Astrocyte (in vitro differentiated cells and primary cell): ENCODE measurements at regions not wholly inside any gene's neighbourhood (a gene's known extent, or its start where the extent isn't known, plus 50 kb on each side); places are given as distances from the start of the nearest gene placed in this dataset.

Experiments
- DNase-seq: peaks from one replicate; pipeline ENCODE4 v3.0.0-alpha.2; 2010; ENCODE audit warnings: low read depth
- FAIRE-seq: peaks from 2 replicates; lab custom pipeline; 2011; peaks lifted over from hg19 to GRCh38; lab: Jason Lieb, UNC
- H2AFZ ChIP-seq: 2 replicates; pipeline ENCODE4 v1.6.0; 2012; ENCODE audit warnings: low read depth, low read length, inconsistent platforms
- H3K27ac ChIP-seq: 2 replicates; pipeline ENCODE4 v1.5.1; 2011; ENCODE audit warnings: low read depth, low read length, inconsistent platforms
- H3K27me3 ChIP-seq: 2 replicates; pipeline ENCODE4 v1.6.0; 2011; ENCODE audit warnings: low read length, inconsistent platforms; ENCODE audit not compliant: insufficient read depth
- H3K36me3 ChIP-seq: 2 replicates; pipeline ENCODE4 v1.5.1; 2011; ENCODE audit warnings: low read length, inconsistent platforms; ENCODE audit not compliant: insufficient read depth
- H3K4me1 ChIP-seq: 2 replicates; pipeline ENCODE4 v1.5.1; 2011; ENCODE audit warnings: low read length, inconsistent platforms; ENCODE audit not compliant: insufficient read depth
- H3K4me2 ChIP-seq: 2 replicates; pipeline ENCODE4 v1.6.0; 2012; ENCODE audit warnings: low read length, inconsistent platforms
- H3K4me3 ChIP-seq: 2 replicates; pipeline ENCODE4 v1.5.1; 2011; ENCODE audit warnings: low read depth, mild to moderate bottlenecking, low read length, inconsistent platforms; ENCODE audit not compliant: insufficient read depth
- H3K79me2 ChIP-seq: 2 replicates; pipeline ENCODE4 v1.6.0; 2012; ENCODE audit warnings: mild to moderate bottlenecking, low read length, inconsistent platforms; ENCODE audit not compliant: insufficient read depth
- H3K9ac ChIP-seq: 2 replicates; pipeline ENCODE4 v1.6.0; 2012; ENCODE audit warnings: mild to moderate bottlenecking, low read length, inconsistent platforms
- H3K9me3 ChIP-seq: 2 replicates; pipeline ENCODE4 v1.5.1; 2012; ENCODE audit warnings: low read depth, mild to moderate bottlenecking, low read length, inconsistent platforms; ENCODE audit not compliant: insufficient read depth
- H4K20me1 ChIP-seq: 2 replicates; pipeline ENCODE4 v1.6.0; 2012; ENCODE audit warnings: low read length, inconsistent platforms; ENCODE audit not compliant: insufficient read depth
- H3K27ac Mint-ChIP-seq: one replicate; pipeline ENCODE4 v1.8.0; 2021; ENCODE audit warnings: mild to moderate bottlenecking, mixed read lengths; ENCODE audit not compliant: unreplicated experiment
- H3K27me3 Mint-ChIP-seq: one replicate; pipeline ENCODE4 v1.8.0; 2021; ENCODE audit warnings: low read depth, mixed read lengths; ENCODE audit not compliant: unreplicated experiment
- H3K36me3 Mint-ChIP-seq: one replicate; pipeline ENCODE4 v1.8.0; 2021; ENCODE audit warnings: low read depth, mixed read lengths; ENCODE audit not compliant: unreplicated experiment
- H3K4me1 Mint-ChIP-seq: one replicate; pipeline ENCODE4 v1.8.0; 2021; ENCODE audit warnings: low read depth, mixed read lengths; ENCODE audit not compliant: unreplicated experiment
- H3K4me3 Mint-ChIP-seq: one replicate; pipeline ENCODE4 v1.8.0; 2021; ENCODE audit warnings: mild to moderate bottlenecking, moderate library complexity, mixed read lengths; ENCODE audit not compliant: unreplicated experiment
- H3K9me3 Mint-ChIP-seq: one replicate; pipeline ENCODE4 v1.8.0; 2021; ENCODE audit warnings: mild to moderate bottlenecking, mixed read lengths; ENCODE audit not compliant: unreplicated experiment
- CTCF ChIP-seq: IDR thresholded peaks from 2 replicates; pipeline ENCODE4 v1.5.1; 2011; ENCODE audit warnings: low read depth, mild to moderate bottlenecking, inconsistent platforms, low read length, moderate library complexity; ENCODE audit not compliant: insufficient read depth
- EZH2 ChIP-seq: IDR thresholded peaks from 2 replicates; pipeline ENCODE4 v1.6.1; 2012; ENCODE audit warnings: mild to moderate bottlenecking, low read length, inconsistent platforms; ENCODE audit not compliant: insufficient read depth

GRCh38 chr3:197368821-197369220 is 70.4 kb upstream of the DLG1 start:
- no peak for FAIRE-seq
- Histone ChIP-seq H3K4me2 (peak overlapping the region; percentile 9), H3K27ac (peak overlapping the region; percentile 56), H4K20me1 (no peaks in the 10 kb centered on the region), H3K27me3 (no peaks in the 10 kb centered on the region), H2AFZ (no peak overlapping the region), H3K36me3 (no peaks in the 10 kb centered on the region), H3K9me3 (no peaks in the 10 kb centered on the region), H3K79me2 (no peaks in the 10 kb centered on the region), H3K9ac (peak overlapping the region; percentile 45), H3K4me1 (peaks cover 57% of the 10 kb centered on the region), H3K4me3 (no peak overlapping the region)
- DNase-seq: no peak
- H3K36me3 Mint-ChIP-seq: no peaks in the 10 kb centered on the region
- no peak for TF ChIP-seq EZH2
- H3K27ac Mint-ChIP-seq: peak overlapping the region; percentile 91
- H3K4me3 Mint-ChIP-seq: no peak overlapping the region
- peaks cover 65% of the 10 kb centered on the region for H3K4me1 Mint-ChIP-seq
- H3K27me3 Mint-ChIP-seq: no peaks in the 10 kb centered on the region
- H3K9me3 Mint-ChIP-seq: no peaks in the 10 kb centered on the region

GRCh38 chr3:197368330-197368729 is 69.9 kb upstream of the DLG1 start:
- Mint-ChIP-seq H3K36me3 (no peaks in the 10 kb centered on the region), H3K4me3 (peak overlapping the region; percentile 3), H3K27me3 (no peaks in the 10 kb centered on the region), H3K4me1 (peaks cover 63% of the 10 kb centered on the region), H3K9me3 (no peaks in the 10 kb centered on the region), H3K27ac (peak overlapping the region; percentile 91)
- Histone ChIP-seq H3K27ac (peak overlapping the region; percentile 56), H4K20me1 (no peaks in the 10 kb centered on the region), H3K27me3 (no peaks in the 10 kb centered on the region), H3K9ac (peak overlapping the region; percentile 45), H3K79me2 (no peaks in the 10 kb centered on the region), H3K4me3 (no peak overlapping the region), H2AFZ (no peak overlapping the region), H3K4me2 (peak overlapping the region; percentile 9), H3K9me3 (no peaks in the 10 kb centered on the region), H3K36me3 (no peaks in the 10 kb centered on the region), H3K4me1 (peaks cover 57% of the 10 kb centered on the region)
- TF ChIP-seq EZH2: no peak
- no peak for TF ChIP-seq CTCF
- DNase-seq: peak; percentile 52
- FAIRE-seq: no peak

- H3K36me3 ChIP-seq: no peaks in the 10 kb centered on the region
- Mint-ChIP-seq H3K9me3 (no peaks in the 10 kb centered on the region), H3K4me3 (no peak overlapping the region), H3K4me1 (peaks cover 57% of the 10 kb centered on the region), H3K27me3 (no peaks in the 10 kb centered on the region), H3K36me3 (no peaks in the 10 kb centered on the region), H3K27ac (peak overlapping the region; percentile 70)
- DNase-seq (peak; percentile 96), FAIRE-seq (no peak)
- peak overlapping the region; percentile 51 for H3K4me2 ChIP-seq
- H3K79me2 ChIP-seq: no peaks in the 10 kb centered on the region
- no peaks in the 10 kb centered on the region for H4K20me1 ChIP-seq
- no peak overlapping the region for H3K4me3 ChIP-seq
- H3K4me1 ChIP-seq: peaks cover 53% of the 10 kb centered on the region
- H3K9ac ChIP-seq: peak overlapping the region; percentile 69
- peak overlapping the region; percentile 85 for H3K27ac ChIP-seq
- H2AFZ ChIP-seq: no peak overlapping the region
- no peaks in the 10 kb centered on the region for H3K27me3 ChIP-seq
- TF ChIP-seq EZH2 (no peak), CTCF (no peak)
- no peaks in the 10 kb centered on the region for H3K9me3 ChIP-seq
These were observed 68.8 kb upstream of the DLG1 start for GRCh38 chr3:197367081-197367780.
